ENCODE measurements at regions not wholly inside any gene's neighbourhood (a gene's known extent, or its start where the extent isn't known, plus 50 kb on each side); places are given as distances from the start of the nearest gene placed in this dataset.

DNA sequence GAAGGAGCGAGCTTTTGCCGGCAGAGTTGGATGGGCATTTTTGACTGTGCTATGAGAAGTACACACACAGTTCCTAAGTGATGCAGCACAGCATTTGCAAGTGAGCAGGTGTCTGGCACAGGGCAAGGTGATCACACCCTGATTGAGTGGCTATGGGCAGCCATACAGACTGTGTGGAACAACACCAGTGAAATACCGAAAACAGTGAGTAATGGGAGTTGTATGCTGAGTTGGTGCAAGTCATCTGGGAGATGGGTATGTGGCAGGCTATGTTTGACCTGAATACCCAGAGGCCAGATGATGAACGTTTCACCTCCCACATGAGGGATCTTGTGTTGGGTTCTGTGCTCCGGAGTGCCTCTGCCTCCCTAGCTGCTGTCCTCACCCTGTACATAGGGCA, 53.5 kb upstream of the TIPARP start:
- no peak overlapping the region for H3K9ac ChIP-seq
- no peak overlapping the region for H3K4me3 ChIP-seq (ENCODE audit: low read depth in 2 of 2, low read length in 1 of 2)
- no peak for DNase-seq
- no peak overlapping the region for H2AFZ ChIP-seq (ENCODE audit: low read depth)
- H3K36me3 ChIP-seq (replicated peaks in 1 of 2; ENCODE audit: control insufficient read depth in 1 of 2, insufficient read depth in 2 of 2, low read length in 1 of 2) = no peaks in the 10 kb centered on the region
- no peak overlapping the region for H3K4me2 ChIP-seq
- H3F3A ChIP-seq (replicated peaks; ENCODE audit: insufficient read depth) = peaks cover 17% of the 10 kb centered on the region
- 85% methylated on average over 5 of the region's 5 CpGs for WGBS (ENCODE audit: low lambda C conversion rate)
- TF ChIP-seq ELF1 (IDR thresholded peaks at IDR 0.05) = no peak
- no peak for TF ChIP-seq TAF1 (IDR thresholded peaks at IDR 0.05; ENCODE audit: borderline replicate concordance, low read depth, low read length)
- no peak for TF ChIP-seq FOXJ3 (CRISPR knock-in tag; IDR thresholded peaks at IDR 0.05)
- TF ChIP-seq YY1 (IDR thresholded peaks at IDR 0.05; ENCODE audit: low read depth) = no peak
- no peak for TF ChIP-seq GATA2 (CRISPR knock-in tag; IDR thresholded peaks at IDR 0.05)
- no peak for TF ChIP-seq EP300 (IDR thresholded peaks at IDR 0.05; ENCODE audit: borderline replicate concordance in 1 of 2, low read depth in 1 of 2, low read length in 1 of 2)
- no peak for TF ChIP-seq MEF2A (IDR thresholded peaks at IDR 0.05; ENCODE audit: borderline replicate concordance, low read depth)
- no peak for TF ChIP-seq GABPA (IDR thresholded peaks at IDR 0.05; ENCODE audit: low read depth)
- TF ChIP-seq, protein P1, sequence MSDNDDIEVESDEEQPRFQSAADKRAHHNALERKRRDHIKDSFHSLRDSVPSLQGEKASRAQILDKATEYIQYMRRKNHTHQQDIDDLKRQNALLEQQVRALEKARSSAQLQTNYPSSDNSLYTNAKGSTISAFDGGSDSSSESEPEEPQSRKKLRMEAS (IDR thresholded peaks at IDR 0.05; ENCODE audit: low read depth) = no peak
- TF ChIP-seq FOSL2 (IDR thresholded peaks at IDR 0.05; ENCODE audit: borderline replicate concordance, low read depth) = no peak
- no peak for TF ChIP-seq TCF12 (IDR thresholded peaks at IDR 0.05)
- no peak for TF ChIP-seq NFIC (IDR thresholded peaks at IDR 0.05; ENCODE audit: borderline replicate concordance)
- TF ChIP-seq, protein P2, sequence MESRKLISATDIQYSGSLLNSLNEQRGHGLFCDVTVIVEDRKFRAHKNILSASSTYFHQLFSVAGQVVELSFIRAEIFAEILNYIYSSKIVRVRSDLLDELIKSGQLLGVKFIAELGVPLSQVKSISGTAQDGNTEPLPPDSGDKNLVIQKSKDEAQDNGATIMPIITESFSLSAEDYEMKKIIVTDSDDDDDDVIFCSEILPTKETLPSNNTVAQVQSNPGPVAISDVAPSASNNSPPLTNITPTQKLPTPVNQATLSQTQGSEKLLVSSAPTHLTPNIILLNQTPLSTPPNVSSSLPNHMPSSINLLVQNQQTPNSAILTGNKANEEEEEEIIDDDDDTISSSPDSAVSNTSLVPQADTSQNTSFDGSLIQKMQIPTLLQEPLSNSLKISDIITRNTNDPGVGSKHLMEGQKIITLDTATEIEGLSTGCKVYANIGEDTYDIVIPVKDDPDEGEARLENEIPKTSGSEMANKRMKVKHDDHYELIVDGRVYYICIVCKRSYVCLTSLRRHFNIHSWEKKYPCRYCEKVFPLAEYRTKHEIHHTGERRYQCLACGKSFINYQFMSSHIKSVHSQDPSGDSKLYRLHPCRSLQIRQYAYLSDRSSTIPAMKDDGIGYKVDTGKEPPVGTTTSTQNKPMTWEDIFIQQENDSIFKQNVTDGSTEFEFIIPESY (IDR thresholded peaks at IDR 0.05; ENCODE audit: borderline replicate concordance, low read depth) = no peak
- TF ChIP-seq SIN3A (IDR thresholded peaks at IDR 0.05; ENCODE audit: borderline replicate concordance, low read depth, low read length) = no peak
- TF ChIP-seq, protein P3, sequence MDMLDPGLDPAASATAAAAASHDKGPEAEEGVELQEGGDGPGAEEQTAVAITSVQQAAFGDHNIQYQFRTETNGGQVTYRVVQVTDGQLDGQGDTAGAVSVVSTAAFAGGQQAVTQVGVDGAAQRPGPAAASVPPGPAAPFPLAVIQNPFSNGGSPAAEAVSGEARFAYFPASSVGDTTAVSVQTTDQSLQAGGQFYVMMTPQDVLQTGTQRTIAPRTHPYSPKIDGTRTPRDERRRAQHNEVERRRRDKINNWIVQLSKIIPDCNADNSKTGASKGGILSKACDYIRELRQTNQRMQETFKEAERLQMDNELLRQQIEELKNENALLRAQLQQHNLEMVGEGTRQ (IDR thresholded peaks at IDR 0.05; ENCODE audit: borderline replicate concordance, low read depth, low read length) = no peak
- TF ChIP-seq TEAD4 (IDR thresholded peaks at IDR 0.05; ENCODE audit: borderline replicate concordance, insufficient read depth) = no peak
- TF ChIP-seq, protein P4, sequence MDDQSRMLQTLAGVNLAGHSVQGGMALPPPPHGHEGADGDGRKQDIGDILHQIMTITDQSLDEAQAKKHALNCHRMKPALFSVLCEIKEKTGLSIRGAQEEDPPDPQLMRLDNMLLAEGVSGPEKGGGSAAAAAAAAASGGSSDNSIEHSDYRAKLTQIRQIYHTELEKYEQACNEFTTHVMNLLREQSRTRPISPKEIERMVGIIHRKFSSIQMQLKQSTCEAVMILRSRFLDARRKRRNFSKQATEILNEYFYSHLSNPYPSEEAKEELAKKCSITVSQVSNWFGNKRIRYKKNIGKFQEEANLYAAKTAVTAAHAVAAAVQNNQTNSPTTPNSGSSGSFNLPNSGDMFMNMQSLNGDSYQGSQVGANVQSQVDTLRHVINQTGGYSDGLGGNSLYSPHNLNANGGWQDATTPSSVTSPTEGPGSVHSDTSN (IDR thresholded peaks at IDR 0.05) = no peak
- ChIA-PET CTCF (no interaction called here), POLR2A (no interaction called here)
- H3K79me2 ChIP-seq (ENCODE audit: insufficient read depth) = no peaks in the 10 kb centered on the region
- H3K27ac ChIP-seq (ENCODE audit: low read depth in 2 of 2, low read length in 1 of 2) = no peak overlapping the region
- no peaks in the 10 kb centered on the region for H4K20me1 ChIP-seq (ENCODE audit: insufficient read depth)
- H3K9me2 ChIP-seq = no peaks in the 10 kb centered on the region
- H3K27me3 ChIP-seq (ENCODE audit: insufficient read depth) = no peaks in the 10 kb centered on the region
- no peaks in the 10 kb centered on the region for H3K9me3 ChIP-seq
- H3K4me1 ChIP-seq (ENCODE audit: control insufficient read depth in 1 of 2, insufficient read depth in 2 of 2, low read depth in 1 of 2, low read length in 1 of 2) = peaks cover 2 to 9% of the 10 kb centered on the region in 2 experiments; a peak in 2 of 4 replicates

Data from SK-N-SH (cell line).